NCI-H2107 treated with DMSO at 0.1 percent for 48 hours (cell line): ENCODE measurements at regions not wholly inside any gene's neighbourhood (a gene's known extent, or its start where the extent isn't known, plus 50 kb on each side); places are given as distances from the start of the nearest gene placed in this dataset.
"Not testable (repeated sequence)": the region's sequence is repeated elsewhere in the genome, so short reads cannot be mapped to it uniquely, and the experiment has no call there.

Experiments
- DNase-seq: peaks from one replicate; lab custom pipeline; 2025; ENCODE audit not compliant: unreplicated experiment; lab: John Stamatoyannopoulos, UW

GRCh38 chr16:65314627-65315008 lies 192.8 kb upstream of the CDH11 start:
- no peak for DNase-seq

- no peak for DNase-seq
These were observed 192.2 kb upstream of the CDH11 start for GRCh38 chr16:65313936-65314626.

GRCh38 chr16:65312795-65313194 lies 190.9 kb upstream of the CDH11 start:
- DNase-seq: no peak

- DNase-seq: no peak
These were observed 190.2 kb upstream of the CDH11 start for GRCh38 chr16:65312071-65312470.

GRCh38 chr16:65310491-65310890 lies 188.6 kb upstream of the CDH11 start:
- DNase-seq: not testable (repeated sequence)

GRCh38 chr16:65309354-65309753 lies 187.5 kb upstream of the CDH11 start:
- no peak for DNase-seq

GRCh38 chr16:65308506-65308905 lies 186.6 kb upstream of the CDH11 start:
- no peak for DNase-seq

GRCh38 chr16:65307286-65307685 lies 185.4 kb upstream of the CDH11 start:
- no peak for DNase-seq

GRCh38 chr16:65306722-65307121 lies 184.9 kb upstream of the CDH11 start:
- DNase-seq: no peak

- DNase-seq: no peak
These were observed 184.4 kb upstream of the CDH11 start for GRCh38 chr16:65306300-65306699.

- no peak for DNase-seq
These were observed 183.6 kb upstream of the CDH11 start for GRCh38 chr16:65305266-65305959.

- DNase-seq: no peak
These were observed 179.2 kb upstream of the CDH11 start for GRCh38 chr16:65301029-65301428.

- DNase-seq: no peak
These were observed 175.6 kb upstream of the CDH11 start for GRCh38 chr16:65297453-65297852.

- no peak for DNase-seq
These were observed 173.7 kb upstream of the CDH11 start for GRCh38 chr16:65295527-65295926.

GRCh38 chr16:65294708-65295107 lies 172.8 kb upstream of the CDH11 start:
- DNase-seq: no peak

GRCh38 chr16:65294165-65294564 lies 172.3 kb upstream of the CDH11 start:
- DNase-seq: no peak

- DNase-seq: no peak
These were observed 167.2 kb upstream of the CDH11 start for GRCh38 chr16:65289022-65289421.

- no peak for DNase-seq
These were observed 165.4 kb upstream of the CDH11 start for GRCh38 chr16:65287307-65287706.

GRCh38 chr16:65285128-65286048 lies 163.5 kb upstream of the CDH11 start:
- DNase-seq: no peak

GRCh38 chr16:65284626-65285025 lies 162.8 kb upstream of the CDH11 start:
- no peak for DNase-seq

GRCh38 chr16:65283181-65283651 lies 161.4 kb upstream of the CDH11 start:
- no peak for DNase-seq

GRCh38 chr16:65281586-65281985 lies 159.7 kb upstream of the CDH11 start:
- no peak for DNase-seq
